ENCODE measurements at regions not wholly inside any gene's neighbourhood (a gene's known extent, or its start where the extent isn't known, plus 50 kb on each side); places are given as distances from the start of the nearest gene placed in this dataset.

DNA sequence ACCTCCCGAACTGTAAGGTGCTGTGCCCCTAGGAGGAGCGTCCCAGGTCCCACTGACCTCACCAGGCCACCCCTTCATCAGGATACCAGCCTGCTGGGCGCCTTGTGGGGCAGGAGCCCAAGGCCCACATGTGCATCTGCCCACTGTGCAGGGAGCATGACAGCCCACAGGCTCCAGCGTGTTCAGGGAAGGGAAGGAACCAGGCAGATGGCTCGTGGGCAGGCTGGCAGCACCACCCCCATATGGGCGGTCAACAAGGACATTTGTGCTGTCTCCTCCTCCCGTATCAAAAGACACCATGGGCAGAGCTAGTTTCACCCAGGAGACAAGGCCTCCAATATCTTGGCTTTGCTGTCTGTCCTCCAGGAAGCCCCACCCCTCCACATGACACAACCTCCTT lies 85.5 kb upstream of the PPP1R26 start:
- TF ChIP-seq, protein P1, sequence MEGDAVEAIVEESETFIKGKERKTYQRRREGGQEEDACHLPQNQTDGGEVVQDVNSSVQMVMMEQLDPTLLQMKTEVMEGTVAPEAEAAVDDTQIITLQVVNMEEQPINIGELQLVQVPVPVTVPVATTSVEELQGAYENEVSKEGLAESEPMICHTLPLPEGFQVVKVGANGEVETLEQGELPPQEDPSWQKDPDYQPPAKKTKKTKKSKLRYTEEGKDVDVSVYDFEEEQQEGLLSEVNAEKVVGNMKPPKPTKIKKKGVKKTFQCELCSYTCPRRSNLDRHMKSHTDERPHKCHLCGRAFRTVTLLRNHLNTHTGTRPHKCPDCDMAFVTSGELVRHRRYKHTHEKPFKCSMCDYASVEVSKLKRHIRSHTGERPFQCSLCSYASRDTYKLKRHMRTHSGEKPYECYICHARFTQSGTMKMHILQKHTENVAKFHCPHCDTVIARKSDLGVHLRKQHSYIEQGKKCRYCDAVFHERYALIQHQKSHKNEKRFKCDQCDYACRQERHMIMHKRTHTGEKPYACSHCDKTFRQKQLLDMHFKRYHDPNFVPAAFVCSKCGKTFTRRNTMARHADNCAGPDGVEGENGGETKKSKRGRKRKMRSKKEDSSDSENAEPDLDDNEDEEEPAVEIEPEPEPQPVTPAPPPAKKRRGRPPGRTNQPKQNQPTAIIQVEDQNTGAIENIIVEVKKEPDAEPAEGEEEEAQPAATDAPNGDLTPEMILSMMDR (IDR thresholded peaks at IDR 0.05 in 4 of 5, conservative IDR thresholded peaks at IDR 0.05 in 1 of 5) = no peak
- TF ChIP-seq POLR2A (IDR thresholded peaks at IDR 0.05) = no peak

Measured in gastrocnemius medialis (tissue), 4 donors.